IMR-90 (cell line): ENCODE measurements at regions not wholly inside any gene's neighbourhood (a gene's known extent, or its start where the extent isn't known, plus 50 kb on each side); places are given as distances from the start of the nearest gene placed in this dataset.

Experiments
- CEBPB ChIP-seq: IDR thresholded peaks from 2 replicates; pipeline ENCODE4 v1.6.1; 2012; ENCODE audit warnings: low read depth, low read length, improper control_type of control experiment
- CHD1 ChIP-seq: IDR thresholded peaks from 2 replicates; pipeline ENCODE4 v1.6.1; 2012; ENCODE audit warnings: low read depth, low read length, improper control_type of control experiment
- CTCF ChIP-seq: conservative IDR thresholded peaks from 2 replicates; pipeline ENCODE4 v1.5.1; 2012; ENCODE audit warnings: mild to moderate bottlenecking, low read depth, low read length, improper control_type of control experiment
- FOS ChIP-seq: fragments of 150-350 bp; IDR thresholded peaks from 2 replicates; pipeline ENCODE4 v1.6.1; 2016; ENCODE audit warnings: low read depth, low read length
- MXI1 ChIP-seq: IDR thresholded peaks from 2 replicates; pipeline ENCODE4 v1.6.1; 2012; ENCODE audit warnings: low read depth, mild to moderate bottlenecking, low read length, moderate library complexity, borderline replicate concordance
- NFE2L2 ChIP-seq: fragments of 150-350 bp; IDR thresholded peaks from 2 replicates; pipeline ENCODE4 v1.6.1; 2016; ENCODE audit warnings: low read depth, mild to moderate bottlenecking, low read length
- POLR2A ChIP-seq: IDR thresholded peaks from 2 replicates; pipeline ENCODE4 v1.6.1; 2012; ENCODE audit warnings: mild to moderate bottlenecking, low read depth, low read length

- TF ChIP-seq CEBPB (no peak), CTCF (no peak), NFE2L2 (no peak), MXI1 (no peak), POLR2A (no peak), CHD1 (no peak), FOS (no peak)
Observed at GRCh38 chrX:81412428-81412827, 210.5 kb downstream of the SH3BGRL start.
